OCI-LY1 (cell line): ENCODE measurements at regions not wholly inside any gene's neighbourhood (a gene's known extent, or its start where the extent isn't known, plus 50 kb on each side); places are given as distances from the start of the nearest gene placed in this dataset.

Source experiments
- H2AFZ ChIP-seq: fragments of 200-600 bp; sonication (generic), shearing (Covaris generic); 2 replicates; pipeline ENCODE4 v1.6.0; 2014; ENCODE audit warnings: antibody characterized with exemption, mild to moderate bottlenecking, low read length
- H3F3A ChIP-seq: fragments of 200-600 bp; sonication (generic), shearing (Covaris generic); 2 replicates; pipeline ENCODE4 v1.6.0; 2014; ENCODE audit warnings: mild to moderate bottlenecking, antibody characterized with exemption, low read length, moderate library complexity; ENCODE audit not compliant: insufficient read depth
- H3K27ac ChIP-seq: fragments of 200-600 bp; sonication (generic); 2 replicates; pipeline ENCODE4 v1.5.1; 2014; ENCODE audit warnings: low read length, mixed run types, mild to moderate bottlenecking, low read depth; ENCODE audit not compliant: poor library complexity, severe bottlenecking
- H3K27me3 ChIP-seq: fragments of 200-600 bp; sonication (generic); 2 replicates; pipeline ENCODE4 v1.6.0; 2014; ENCODE audit warnings: antibody characterized with exemption, mild to moderate bottlenecking, low read length, moderate library complexity; ENCODE audit not compliant: insufficient read depth
- H3K36me3 ChIP-seq: fragments of 200-600 bp; sonication (generic); 2 replicates; pipeline ENCODE4 v1.6.1; 2014; ENCODE audit warnings: mild to moderate bottlenecking, antibody characterized with exemption, low read length, moderate library complexity, mixed read lengths; ENCODE audit not compliant: insufficient read depth
- H3K4me1 ChIP-seq: fragments of 200-600 bp; sonication (generic); 2 replicates; pipeline ENCODE4 v1.5.1; 2014; ENCODE audit warnings: mild to moderate bottlenecking, low read length, moderate library complexity; ENCODE audit not compliant: insufficient read depth, severe bottlenecking
- H3K4me2 ChIP-seq: fragments of 200-600 bp; sonication (generic), shearing (Covaris generic); 2 replicates; pipeline ENCODE4 v1.6.1; 2014; ENCODE audit warnings: low read length
- H3K4me3 ChIP-seq: fragments of 200-600 bp; sonication (generic); 2 replicates; pipeline ENCODE4 v1.5.1; 2014; ENCODE audit warnings: low read length, low read depth, mild to moderate bottlenecking, mixed read lengths; ENCODE audit not compliant: poor library complexity, severe bottlenecking
- H3K79me2 ChIP-seq: fragments of 200-600 bp; shearing (Covaris generic); 2 replicates; pipeline ENCODE4 v1.6.1; 2016; ENCODE audit warnings: mixed run types, low read length, mixed read lengths; ENCODE audit not compliant: insufficient read depth
- H3K9ac ChIP-seq: fragments of 200-600 bp; sonication (generic), shearing (Covaris generic); 2 replicates; pipeline ENCODE4 v1.6.1; 2014; ENCODE audit warnings: mild to moderate bottlenecking, low read length, mixed read lengths
- H3K9me2 ChIP-seq: fragments of 200-600 bp; sonication (generic), shearing (Covaris generic); 2 replicates; pipeline ENCODE4 v1.6.1; 2014; ENCODE audit warnings: low read depth, mild to moderate bottlenecking, low read length, mixed read lengths
- H3K9me3 ChIP-seq: fragments of 200-600 bp; shearing (Covaris generic); 2 replicates; pipeline ENCODE4 v1.6.1; 2014; ENCODE audit warnings: low read length, mixed read lengths
- H4K20me1 ChIP-seq: fragments of 200-600 bp; sonication (generic), shearing (Covaris generic); 2 replicates; pipeline ENCODE4 v1.6.0; 2016; ENCODE audit warnings: mild to moderate bottlenecking, low read length; ENCODE audit not compliant: insufficient read depth
- CTCF ChIP-seq: fragments of 200-600 bp; sonication (generic), shearing (Covaris generic); IDR thresholded peaks from 2 replicates; pipeline ENCODE4 v1.5.1; 2017; ENCODE audit warnings: mild to moderate bottlenecking, antibody characterized with exemption, low read length, moderate library complexity, mixed read lengths
- EZH2 ChIP-seq: fragments of 200-600 bp; sonication (generic), shearing (Covaris generic); IDR thresholded peaks from 2 replicates; pipeline ENCODE4 v1.8.0; 2017; ENCODE audit warnings: borderline replicate concordance, mixed run types, mild to moderate bottlenecking, antibody characterized with exemption, low read length, moderate library complexity, mixed read lengths

DNA sequence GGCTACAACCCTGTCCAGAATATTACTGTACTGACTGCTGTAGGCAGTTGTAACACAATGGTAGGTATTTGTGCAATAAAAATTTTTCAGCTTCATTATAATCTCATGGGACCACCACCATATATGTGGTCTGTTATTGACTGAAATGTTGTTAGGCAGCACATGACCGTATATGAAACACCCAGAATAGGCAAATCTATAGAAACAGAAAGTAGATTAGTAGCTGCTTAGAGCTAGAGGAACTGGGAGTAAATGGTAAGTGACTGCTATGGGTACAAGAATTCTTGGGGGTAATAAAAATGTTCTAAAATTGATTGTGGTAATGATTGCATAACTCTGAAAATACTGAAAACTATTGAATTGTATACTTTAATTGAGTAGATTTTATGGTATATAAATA lies 185.7 kb downstream of the ESM1 start:
- Histone ChIP-seq H3K9me3 (no peaks in the 10 kb centered on the region), H3K4me1 (no peaks in the 10 kb centered on the region), H2AFZ (no peak overlapping the region), H3K9me2 (no peaks in the 10 kb centered on the region), H3K4me2 (no peak overlapping the region), H3K79me2 (no peaks in the 10 kb centered on the region), H3K9ac (no peak overlapping the region), H3F3A (no peaks in the 10 kb centered on the region), H3K4me3 (no peak overlapping the region), H3K36me3 (no peaks in the 10 kb centered on the region), H3K27me3 (no peaks in the 10 kb centered on the region), H3K27ac (no peak overlapping the region), H4K20me1 (no peaks in the 10 kb centered on the region)
- no peak for TF ChIP-seq EZH2
- TF ChIP-seq CTCF = no peak

DNA sequence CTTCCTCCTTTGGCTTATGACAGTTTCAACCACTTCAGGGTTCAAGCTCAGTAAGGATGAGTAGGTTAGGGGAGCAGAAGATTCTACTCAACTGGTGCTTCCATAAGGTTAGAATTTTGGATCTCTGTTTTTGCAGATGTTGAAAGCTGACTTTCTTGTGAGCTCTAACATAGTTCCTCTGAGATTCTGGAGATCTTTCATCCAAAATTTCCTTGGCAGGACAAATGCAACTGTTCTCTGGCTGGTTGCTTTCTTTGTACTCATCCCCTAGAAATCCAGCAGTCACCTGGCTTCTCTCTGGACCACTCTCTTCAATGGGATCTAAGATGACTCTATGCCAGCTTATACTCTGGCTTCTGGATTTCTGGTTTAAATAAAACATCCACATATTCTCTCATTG lies 189.6 kb downstream of the ESM1 start:
- H3K27ac ChIP-seq = no peak overlapping the region
- H3K9me3 ChIP-seq = no peaks in the 10 kb centered on the region
- no peak overlapping the region for H3K4me2 ChIP-seq
- H3F3A ChIP-seq = no peaks in the 10 kb centered on the region
- no peak for TF ChIP-seq EZH2
- TF ChIP-seq CTCF = no peak
- no peaks in the 10 kb centered on the region for H4K20me1 ChIP-seq
- no peak overlapping the region for H2AFZ ChIP-seq
- no peak overlapping the region for H3K4me3 ChIP-seq
- no peaks in the 10 kb centered on the region for H3K79me2 ChIP-seq
- no peaks in the 10 kb centered on the region for H3K36me3 ChIP-seq
- H3K9ac ChIP-seq = no peak overlapping the region
- H3K27me3 ChIP-seq = no peaks in the 10 kb centered on the region
- H3K9me2 ChIP-seq = no peaks in the 10 kb centered on the region
- H3K4me1 ChIP-seq = no peaks in the 10 kb centered on the region

GRCh38 chr5:54795284-54795683 lies 190.1 kb downstream of the ESM1 start:
- TF ChIP-seq EZH2 (no peak), CTCF (no peak)
- no peak overlapping the region for H2AFZ ChIP-seq
- no peak overlapping the region for H3K4me3 ChIP-seq
- H3K9me2 ChIP-seq = no peaks in the 10 kb centered on the region
- H3K36me3 ChIP-seq = no peaks in the 10 kb centered on the region
- H3K27ac ChIP-seq = no peak overlapping the region
- no peaks in the 10 kb centered on the region for H3F3A ChIP-seq
- no peaks in the 10 kb centered on the region for H4K20me1 ChIP-seq
- no peaks in the 10 kb centered on the region for H3K9me3 ChIP-seq
- H3K4me2 ChIP-seq = no peak overlapping the region
- H3K27me3 ChIP-seq = no peaks in the 10 kb centered on the region
- no peak overlapping the region for H3K9ac ChIP-seq
- no peaks in the 10 kb centered on the region for H3K79me2 ChIP-seq
- H3K4me1 ChIP-seq = no peaks in the 10 kb centered on the region
